ENCODE measurements at regions not wholly inside any gene's neighbourhood (a gene's known extent, or its start where the extent isn't known, plus 50 kb on each side); places are given as distances from the start of the nearest gene placed in this dataset.

GRCh38 chr7:91492773-91493172, 228.5 kb downstream of the FZD1 start:
- Histone ChIP-seq H3K9me3 (ENCODE audit: control insufficient read depth, insufficient read depth, low read depth, low read length) (no peaks in the 10 kb centered on the region), H3K27ac (ENCODE audit: extremely low read depth, low read depth, low read length) (no peak overlapping the region), H3K4me1 (ENCODE audit: control insufficient read depth, insufficient read depth, low read length) (no peaks in the 10 kb centered on the region), H3K36me3 (ENCODE audit: control insufficient read depth in 2 of 2, insufficient read depth in 1 of 2, low read length in 2 of 2) (no peaks in the 10 kb centered on the region), H3K4me3 (ENCODE audit: low read depth, low read length) (no peak overlapping the region)
- POLR2A ChIA-PET, result no interaction called here
- TF ChIP-seq ZNF843 (tag by site-specific recombination; IDR thresholded peaks at IDR 0.05), result no peak
- no peak for TF ChIP-seq ZFP41 (tag by site-specific recombination; IDR thresholded peaks at IDR 0.05; ENCODE audit: borderline replicate concordance)
- no peak for TF ChIP-seq ZFHX2 (tag by site-specific recombination; conservative IDR thresholded peaks at IDR 0.05)
- TF ChIP-seq ZNF600 (tag by site-specific recombination; IDR thresholded peaks at IDR 0.05), result no peak
- TF ChIP-seq ZNF146 (tag by site-specific recombination; IDR thresholded peaks at IDR 0.05), result no peak
- no peak for TF ChIP-seq MYNN (tag by site-specific recombination; IDR thresholded peaks at IDR 0.05; ENCODE audit: borderline replicate concordance)
- no peak for TF ChIP-seq PRDM6 (tag by site-specific recombination; IDR thresholded peaks at IDR 0.05)
- no peak for TF ChIP-seq ZNF112 (tag by site-specific recombination; IDR thresholded peaks at IDR 0.05)
- no peak for TF ChIP-seq SETDB1 (IDR thresholded peaks at IDR 0.05; ENCODE audit: insufficient read length, low read length)
- no peak for TF ChIP-seq ZNF202 (tag by site-specific recombination; IDR thresholded peaks at IDR 0.05; ENCODE audit: borderline replicate concordance)
- TF ChIP-seq ZEB2 (tag by site-specific recombination; IDR thresholded peaks at IDR 0.05), result no peak
- TF ChIP-seq ZNF138 (tag by site-specific recombination; IDR thresholded peaks at IDR 0.05; ENCODE audit: borderline replicate concordance), result no peak
- no peak for TF ChIP-seq ZNF560 (tag by site-specific recombination; IDR thresholded peaks at IDR 0.05; ENCODE audit: borderline replicate concordance)
- no peak for TF ChIP-seq GFI1B (tag by site-specific recombination; IDR thresholded peaks at IDR 0.05)
- TF ChIP-seq ZBTB44 (tag by site-specific recombination; IDR thresholded peaks at IDR 0.05), result no peak
- no peak for TF ChIP-seq ZNF280C (tag by site-specific recombination; IDR thresholded peaks at IDR 0.05)
- TF ChIP-seq KLF7 (tag by site-specific recombination; IDR thresholded peaks at IDR 0.05; ENCODE audit: borderline replicate concordance), result no peak
- CTCF ChIA-PET, result interaction anchor here (0.6 kb wide), 1 partner anchor 104 kb away, joined by 3 read pairs; no protein-coding TSS in a partner anchor

- Histone ChIP-seq H3K9me3 (ENCODE audit: control insufficient read depth, insufficient read depth, low read depth, low read length) (no peaks in the 10 kb centered on the region), H3K4me1 (ENCODE audit: control insufficient read depth, insufficient read depth, low read length) (no peaks in the 10 kb centered on the region), H3K36me3 (ENCODE audit: control insufficient read depth in 2 of 2, insufficient read depth in 1 of 2, low read length in 2 of 2) (no peaks in the 10 kb centered on the region), H3K4me3 (ENCODE audit: low read depth, low read length) (no peak overlapping the region), H3K27ac (ENCODE audit: extremely low read depth, low read depth, low read length) (no peak overlapping the region)
- ChIA-PET CTCF (no interaction called here), POLR2A (no interaction called here)
- no peak for TF ChIP-seq ZNF211 (tag by site-specific recombination; IDR thresholded peaks at IDR 0.05; ENCODE audit: low read depth)
- TF ChIP-seq GLIS1 (tag by site-specific recombination; IDR thresholded peaks at IDR 0.05), result no peak
- TF ChIP-seq PRDM4 (tag by site-specific recombination; IDR thresholded peaks at IDR 0.05), result no peak
- TF ChIP-seq ZNF148 (tag by site-specific recombination; IDR thresholded peaks at IDR 0.05; ENCODE audit: borderline replicate concordance), result no peak
- no peak for TF ChIP-seq HIC1 (tag by site-specific recombination; IDR thresholded peaks at IDR 0.05)
These were observed 230.2 kb downstream of the FZD1 start for GRCh38 chr7:91494450-91494849.
